ENCODE measurements at regions not wholly inside any gene's neighbourhood (a gene's known extent, or its start where the extent isn't known, plus 50 kb on each side); places are given as distances from the start of the nearest gene placed in this dataset.

DNA sequence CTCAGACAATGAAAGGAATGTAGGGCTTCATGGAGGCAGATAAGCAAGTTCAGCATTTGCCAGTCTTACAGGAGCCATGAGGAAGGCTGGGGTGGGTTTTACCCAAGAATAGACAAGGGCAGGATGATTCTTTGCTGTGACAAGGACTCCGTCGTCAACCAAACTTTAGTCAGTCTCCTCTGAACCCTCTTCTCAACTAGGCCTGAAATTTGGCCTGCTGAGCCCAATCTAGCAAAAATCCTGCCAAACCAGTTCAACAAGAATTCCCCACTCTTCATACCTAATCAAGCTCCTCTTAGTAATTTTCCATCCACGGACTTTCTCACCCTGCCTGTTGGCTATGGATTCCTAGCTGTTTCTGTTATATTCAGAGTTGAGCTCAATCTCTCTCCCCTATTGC is 280.5 kb downstream of the TBL1XR1 start:
- TF ChIP-seq ZNF274 (IDR thresholded peaks at IDR 0.05; ENCODE audit: low read depth, low read length) (no peak), YY1 (IDR thresholded peaks at IDR 0.05; ENCODE audit: insufficient read depth, insufficient read length) (no peak), SUZ12 (IDR thresholded peaks at IDR 0.05; ENCODE audit: extremely low read depth, insufficient read depth, insufficient read length) (no peak)
